Endothelial cell of umbilical vein (primary cell): ENCODE measurements at regions not wholly inside any gene's neighbourhood (a gene's known extent, or its start where the extent isn't known, plus 50 kb on each side); places are given as distances from the start of the nearest gene placed in this dataset.

Experiments used
- BruUV-seq: library from RNA; stranded (reverse); fragments of 400-500 nt; replicated peaks from 2 replicates; lab custom pipeline; 2021; lab: Mats Ljungman, UMichigan
- CTCF ChIA-PET: fragments of 300-600, 350-600 bp; sonication (Branson Sonifier 250); formaldehyde crosslinking; loops from one replicate; lab custom pipeline; 2021; ENCODE audit warnings: antibody characterized with exemption, inconsistent platforms; lab: Charles Lee
- POLR2A ChIA-PET: fragments of 300-600, 350-600 bp; sonication (Branson Sonifier 250); formaldehyde crosslinking; loops from one replicate; lab custom pipeline; 2021; ENCODE audit warnings: antibody characterized with exemption, inconsistent platforms; lab: Charles Lee
- DNase-seq: peaks from one replicate; pipeline ENCODE4 v3.0.0-alpha.2; 2011; ENCODE audit warnings: low read depth, low spot score
- FAIRE-seq: peaks from 2 replicates; lab custom pipeline; 2011; peaks lifted over from hg19 to GRCh38; lab: Jason Lieb, UNC
- H2AFZ ChIP-seq: 2 replicates; pipeline ENCODE4 v1.6.0; 2012; ENCODE audit warnings: low read depth, low read length, control low read depth, inconsistent platforms
- H3K27ac ChIP-seq: 2 replicates; pipeline ENCODE4 v1.5.1; 2011; ENCODE audit warnings: low read depth, mild to moderate bottlenecking, control low read depth, low read length, moderate library complexity; ENCODE audit not compliant: insufficient read depth
- H3K27me3 ChIP-seq, 2 experiments: 2 replicates each; pipeline versions ENCODE4 v1.6.0 to v1.6.1; 2011; ENCODE audit warnings: low read length in 2 of 2, mixed read lengths in 1 of 2; ENCODE audit not compliant: control insufficient read depth in 2 of 2, insufficient read depth in 2 of 2
- H3K36me3 ChIP-seq, 2 experiments: 2 replicates in 1 of 2; 3 replicates in 1 of 2; pipeline ENCODE4 v1.5.1; 2011; ENCODE audit warnings: low read length in 2 of 2, mild to moderate bottlenecking in 1 of 2, moderate library complexity in 1 of 2; ENCODE audit not compliant: control insufficient read depth in 2 of 2, insufficient read depth in 2 of 2; ENCODE audit errors: extremely low read depth in 1 of 2
- H3K4me1 ChIP-seq: 3 replicates; pipeline ENCODE4 v1.5.1; 2011; ENCODE audit warnings: mild to moderate bottlenecking, low read length; ENCODE audit not compliant: control insufficient read depth, insufficient read depth; ENCODE audit errors: extremely low read depth
- H3K4me2 ChIP-seq: 2 replicates; pipeline ENCODE4 v1.6.1; 2011; ENCODE audit warnings: low read length, control low read depth, mixed read lengths; ENCODE audit not compliant: insufficient read depth
- H3K4me3 ChIP-seq, 3 experiments: fragments of 200-600 bp in 1 of 3; sonication (generic), shearing (Covaris generic) in 1 of 3; replicated peaks in 1 of 3; 2 replicates each; pipeline ENCODE4 v1.5.1; 2011 to 2016; ENCODE audit warnings: control low read depth in 3 of 3, low read length in 3 of 3, mild to moderate bottlenecking in 2 of 3, inconsistent platforms in 1 of 3, low read depth in 1 of 3, moderate library complexity in 1 of 3; ENCODE audit not compliant: insufficient read depth in 1 of 3
- H3K79me2 ChIP-seq: 2 replicates; pipeline ENCODE4 v1.6.0; 2012; ENCODE audit warnings: low read length, inconsistent platforms; ENCODE audit not compliant: control insufficient read depth, insufficient read depth
- H3K9ac ChIP-seq: replicated peaks from 2 replicates; pipeline ENCODE3; 2011; ENCODE audit warnings: low read length, control low read depth; ENCODE audit not compliant: insufficient read depth; ENCODE audit errors: extremely low read depth
- H3K9me1 ChIP-seq: replicated peaks from 3 replicates; pipeline ENCODE4 v1.6.0; 2011; ENCODE audit warnings: mild to moderate bottlenecking, low read length; ENCODE audit not compliant: control insufficient read depth, insufficient read depth; ENCODE audit errors: extremely low read depth
- H3K9me3 ChIP-seq: replicated peaks from 2 replicates; pipeline ENCODE4 v1.5.1; 2012; ENCODE audit warnings: low read length, inconsistent platforms; ENCODE audit not compliant: control insufficient read depth, insufficient read depth
- H4K20me1 ChIP-seq: replicated peaks from 2 replicates; pipeline ENCODE3; 2011; ENCODE audit warnings: mild to moderate bottlenecking, low read length; ENCODE audit not compliant: control insufficient read depth, insufficient read depth; ENCODE audit errors: extremely low read depth
- EZH2 ChIP-seq: IDR thresholded peaks from 2 replicates; pipeline ENCODE4 v1.6.1; 2012; ENCODE audit warnings: borderline replicate concordance, low read depth, mild to moderate bottlenecking, moderate library complexity, low read length, inconsistent platforms; ENCODE audit not compliant: severe bottlenecking
- FOS ChIP-seq: IDR thresholded peaks from 2 replicates; pipeline ENCODE4 v1.6.1; 2011; ENCODE audit warnings: mild to moderate bottlenecking, low read length, moderate library complexity, borderline replicate concordance; ENCODE audit not compliant: insufficient read depth
- GATA2 ChIP-seq: IDR thresholded peaks from 2 replicates; pipeline ENCODE4 v1.7.0; 2011; ENCODE audit warnings: low read depth, mild to moderate bottlenecking, moderate library complexity, mixed read lengths, low read length; ENCODE audit not compliant: insufficient read length, insufficient read depth
- JUN ChIP-seq: IDR thresholded peaks from 2 replicates; pipeline ENCODE4 v1.6.1; 2011; ENCODE audit warnings: borderline replicate concordance, low read depth; ENCODE audit not compliant: insufficient read length, insufficient read depth
- MYC ChIP-seq: IDR thresholded peaks from one replicate; pipeline ENCODE4 v1.6.1; 2011; ENCODE audit warnings: mild to moderate bottlenecking, low read depth, low read length
- POLR2A ChIP-seq: IDR thresholded peaks from 2 replicates; pipeline ENCODE4 v1.6.1; 2012; ENCODE audit warnings: low read depth, mild to moderate bottlenecking, control low read depth, low read length
- POLR2AphosphoS5 ChIP-seq: IDR thresholded peaks from 2 replicates; pipeline ENCODE4 v1.6.1; 2012; ENCODE audit warnings: low read depth, mild to moderate bottlenecking, control low read depth, low read length, moderate library complexity; ENCODE audit not compliant: insufficient read depth
- dilution Hi-C: fragments of 300-500 bp; cut with MboI; formaldehyde crosslinking; loops from one replicate; pipeline ENCODE4 v1.15.0; 2019; ENCODE audit warnings: low sequenced_read_pairs; ENCODE audit not compliant: extremely low pct_ligation_motif_present
- intact Hi-C: fragments of 100-400 bp; cut with micrococcal nuclease; formaldehyde crosslinking; loops from one replicate; pipeline ENCODE4 v1.10.0; 2022
- TF ChIP-seq, protein P1 (sequence below), 2 donors: IDR thresholded peaks; 1 replicate in 1 of 2; 2 replicates in 1 of 2; pipeline ENCODE4 v1.5.1; 2011; ENCODE audit warnings: low read length in 2 of 2, mild to moderate bottlenecking in 2 of 2, moderate library complexity in 2 of 2, control low read depth in 1 of 2, inconsistent platforms in 1 of 2, low read depth in 1 of 2; ENCODE audit not compliant: insufficient read depth in 1 of 2; ENCODE audit errors: extremely low read depth in 1 of 2
- TF ChIP-seq, protein P2 (sequence below): IDR thresholded peaks from 2 replicates; pipeline ENCODE4 v1.6.1; 2011; ENCODE audit not compliant: insufficient read depth, insufficient read length

GRCh38 chr6:168184701-168185100 is 105.7 kb upstream of the FRMD1 start:
- Histone ChIP-seq H3K4me3 (no peak overlapping the region), H4K20me1 (no peaks in the 10 kb centered on the region), H3K9ac (no peak overlapping the region), H3K4me2 (no peak overlapping the region), H3K27ac (no peak overlapping the region), H3K9me3 (no peaks in the 10 kb centered on the region), H3K79me2 (no peaks in the 10 kb centered on the region), H2AFZ (no peak overlapping the region), H3K9me1 (no peaks in the 10 kb centered on the region), H3K27me3 (no peaks in the 10 kb centered on the region), H3K4me1 (no peaks in the 10 kb centered on the region), H3K36me3 (no peaks in the 10 kb centered on the region)
- BruUV-seq: no TSS peak
- dilution Hi-C loops (no loop called here), intact Hi-C loops (no loop called here)
- CTCF ChIA-PET: no interaction called here
- DNase-seq: no peak
- no peak for FAIRE-seq
- TF ChIP-seq FOS (no peak), MYC (no peak), POLR2AphosphoS5 (no peak), POLR2A (no peak), JUN (no peak), EZH2 (no peak), GATA2 (no peak)
- TF ChIP-seq, protein P1, sequence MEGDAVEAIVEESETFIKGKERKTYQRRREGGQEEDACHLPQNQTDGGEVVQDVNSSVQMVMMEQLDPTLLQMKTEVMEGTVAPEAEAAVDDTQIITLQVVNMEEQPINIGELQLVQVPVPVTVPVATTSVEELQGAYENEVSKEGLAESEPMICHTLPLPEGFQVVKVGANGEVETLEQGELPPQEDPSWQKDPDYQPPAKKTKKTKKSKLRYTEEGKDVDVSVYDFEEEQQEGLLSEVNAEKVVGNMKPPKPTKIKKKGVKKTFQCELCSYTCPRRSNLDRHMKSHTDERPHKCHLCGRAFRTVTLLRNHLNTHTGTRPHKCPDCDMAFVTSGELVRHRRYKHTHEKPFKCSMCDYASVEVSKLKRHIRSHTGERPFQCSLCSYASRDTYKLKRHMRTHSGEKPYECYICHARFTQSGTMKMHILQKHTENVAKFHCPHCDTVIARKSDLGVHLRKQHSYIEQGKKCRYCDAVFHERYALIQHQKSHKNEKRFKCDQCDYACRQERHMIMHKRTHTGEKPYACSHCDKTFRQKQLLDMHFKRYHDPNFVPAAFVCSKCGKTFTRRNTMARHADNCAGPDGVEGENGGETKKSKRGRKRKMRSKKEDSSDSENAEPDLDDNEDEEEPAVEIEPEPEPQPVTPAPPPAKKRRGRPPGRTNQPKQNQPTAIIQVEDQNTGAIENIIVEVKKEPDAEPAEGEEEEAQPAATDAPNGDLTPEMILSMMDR (IDR thresholded peaks at IDR 0.05; ENCODE audit: extremely low read depth in 1 of 2, insufficient read depth in 1 of 2, low read depth in 1 of 2, low read length in 2 of 2): no peak
- TF ChIP-seq, protein P2, sequence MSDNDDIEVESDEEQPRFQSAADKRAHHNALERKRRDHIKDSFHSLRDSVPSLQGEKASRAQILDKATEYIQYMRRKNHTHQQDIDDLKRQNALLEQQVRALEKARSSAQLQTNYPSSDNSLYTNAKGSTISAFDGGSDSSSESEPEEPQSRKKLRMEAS: no peak
- POLR2A ChIA-PET: no interaction called here
